ENCODE measurements at regions not wholly inside any gene's neighbourhood (a gene's known extent, or its start where the extent isn't known, plus 50 kb on each side); places are given as distances from the start of the nearest gene placed in this dataset.

- FAIRE-seq: no peak
- H3K4me2 ChIP-seq (ENCODE audit: control insufficient read depth, extremely low read depth, insufficient read depth, low read depth, low read length): no peak overlapping the region
- dilution Hi-C loops (cut with MboI; ENCODE audit: extremely low pct_ligation_motif_present, low sequenced_read_pairs): no loop called here
- no peaks in the 10 kb centered on the region for H3K4me1 ChIP-seq (ENCODE audit: control insufficient read depth, extremely low read depth, insufficient read depth, low read length)
- no peaks in the 10 kb centered on the region for H3K79me2 ChIP-seq (ENCODE audit: control insufficient read depth, insufficient read depth, low read length)
- no peak for TF ChIP-seq EZH2 (IDR thresholded peaks at IDR 0.05; ENCODE audit: low read length)
- TF ChIP-seq, protein P1, sequence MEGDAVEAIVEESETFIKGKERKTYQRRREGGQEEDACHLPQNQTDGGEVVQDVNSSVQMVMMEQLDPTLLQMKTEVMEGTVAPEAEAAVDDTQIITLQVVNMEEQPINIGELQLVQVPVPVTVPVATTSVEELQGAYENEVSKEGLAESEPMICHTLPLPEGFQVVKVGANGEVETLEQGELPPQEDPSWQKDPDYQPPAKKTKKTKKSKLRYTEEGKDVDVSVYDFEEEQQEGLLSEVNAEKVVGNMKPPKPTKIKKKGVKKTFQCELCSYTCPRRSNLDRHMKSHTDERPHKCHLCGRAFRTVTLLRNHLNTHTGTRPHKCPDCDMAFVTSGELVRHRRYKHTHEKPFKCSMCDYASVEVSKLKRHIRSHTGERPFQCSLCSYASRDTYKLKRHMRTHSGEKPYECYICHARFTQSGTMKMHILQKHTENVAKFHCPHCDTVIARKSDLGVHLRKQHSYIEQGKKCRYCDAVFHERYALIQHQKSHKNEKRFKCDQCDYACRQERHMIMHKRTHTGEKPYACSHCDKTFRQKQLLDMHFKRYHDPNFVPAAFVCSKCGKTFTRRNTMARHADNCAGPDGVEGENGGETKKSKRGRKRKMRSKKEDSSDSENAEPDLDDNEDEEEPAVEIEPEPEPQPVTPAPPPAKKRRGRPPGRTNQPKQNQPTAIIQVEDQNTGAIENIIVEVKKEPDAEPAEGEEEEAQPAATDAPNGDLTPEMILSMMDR (optimal IDR thresholded peaks at IDR 0.05 in 1 of 3, IDR thresholded peaks at IDR 0.05 in 1 of 3, conservative IDR thresholded peaks at IDR 0.05 in 1 of 3; ENCODE audit: extremely low read depth in 1 of 3, insufficient read depth in 2 of 3, low read length in 3 of 3): no peak
- H3K4me3 ChIP-seq (ENCODE audit: control insufficient read depth in 2 of 3, extremely low read depth in 1 of 3, insufficient read depth in 2 of 3, low read depth in 1 of 3, low read length in 3 of 3): no peak overlapping the region
- H4K20me1 ChIP-seq (ENCODE audit: control insufficient read depth, extremely low read depth, insufficient read depth, low read length): no peaks in the 10 kb centered on the region
- H2AFZ ChIP-seq (ENCODE audit: control insufficient read depth, low read length): no peak overlapping the region
- no peaks in the 10 kb centered on the region for H3K9me1 ChIP-seq (ENCODE audit: control insufficient read depth, extremely low read depth, insufficient read depth, low read length)
- H3K36me3 ChIP-seq (ENCODE audit: control insufficient read depth in 2 of 2, extremely low read depth in 1 of 2, insufficient read depth in 2 of 2, low read length in 2 of 2): no peaks in the 10 kb centered on the region
- no peak overlapping the region for H3K27ac ChIP-seq (ENCODE audit: control insufficient read depth, insufficient read depth, low read length)
- DNase-seq (ENCODE audit: low read depth, low spot score): no peak
- H3K27me3 ChIP-seq (ENCODE audit: control insufficient read depth, extremely low read depth, insufficient read depth, low read length): no peaks in the 10 kb centered on the region
- no peaks in the 10 kb centered on the region for H3K9me3 ChIP-seq (ENCODE audit: control insufficient read depth, low read depth, low read length)
- no peak overlapping the region for H3K9ac ChIP-seq (ENCODE audit: control insufficient read depth, extremely low read depth, insufficient read depth, low read length)
Observed at GRCh38 chr15:97679106-97679688, 281.3 kb upstream of the ARRDC4 start.

GRCh38 chr15:97680606-97681220 lies 279.8 kb upstream of the ARRDC4 start:
- no peaks in the 10 kb centered on the region for H3K36me3 ChIP-seq (ENCODE audit: control insufficient read depth in 2 of 2, extremely low read depth in 1 of 2, insufficient read depth in 2 of 2, low read length in 2 of 2)
- DNase-seq (ENCODE audit: low read depth, low spot score): no peak
- H3K27ac ChIP-seq (ENCODE audit: control insufficient read depth, insufficient read depth, low read length): no peak overlapping the region
- TF ChIP-seq, protein P1 (optimal IDR thresholded peaks at IDR 0.05 in 1 of 3, IDR thresholded peaks at IDR 0.05 in 1 of 3, conservative IDR thresholded peaks at IDR 0.05 in 1 of 3; ENCODE audit: extremely low read depth in 1 of 3, insufficient read depth in 2 of 3, low read length in 3 of 3): no peak
- TF ChIP-seq EZH2 (IDR thresholded peaks at IDR 0.05; ENCODE audit: low read length): no peak
- H4K20me1 ChIP-seq (ENCODE audit: control insufficient read depth, extremely low read depth, insufficient read depth, low read length): no peaks in the 10 kb centered on the region
- H3K4me3 ChIP-seq (ENCODE audit: control insufficient read depth in 2 of 3, extremely low read depth in 1 of 3, insufficient read depth in 2 of 3, low read depth in 1 of 3, low read length in 3 of 3): no peak overlapping the region
- H3K27me3 ChIP-seq (ENCODE audit: control insufficient read depth, extremely low read depth, insufficient read depth, low read length): no peaks in the 10 kb centered on the region
- dilution Hi-C loops (cut with MboI; ENCODE audit: extremely low pct_ligation_motif_present, low sequenced_read_pairs): no loop called here
- FAIRE-seq: no peak
- H3K9ac ChIP-seq (ENCODE audit: control insufficient read depth, extremely low read depth, insufficient read depth, low read length): no peak overlapping the region
- H2AFZ ChIP-seq (ENCODE audit: control insufficient read depth, low read length): no peak overlapping the region
- H3K4me2 ChIP-seq (ENCODE audit: control insufficient read depth, extremely low read depth, insufficient read depth, low read depth, low read length): no peak overlapping the region
- no peaks in the 10 kb centered on the region for H3K4me1 ChIP-seq (ENCODE audit: control insufficient read depth, extremely low read depth, insufficient read depth, low read length)
- no peaks in the 10 kb centered on the region for H3K79me2 ChIP-seq (ENCODE audit: control insufficient read depth, insufficient read depth, low read length)
- no peaks in the 10 kb centered on the region for H3K9me1 ChIP-seq (ENCODE audit: control insufficient read depth, extremely low read depth, insufficient read depth, low read length)
- no peaks in the 10 kb centered on the region for H3K9me3 ChIP-seq (ENCODE audit: control insufficient read depth, low read depth, low read length)
